Activated CD4-positive, alpha-beta T cell treated with anti-CD3 and anti-CD28 coated beads for 4 hours (primary cell): ENCODE measurements at regions not wholly inside any gene's neighbourhood (a gene's known extent, or its start where the extent isn't known, plus 50 kb on each side); places are given as distances from the start of the nearest gene placed in this dataset.
A peak's percentile ranks its signal among the peaks of the same experiment; 100 is the strongest.
"Not testable (repeated sequence)": the region's sequence is repeated elsewhere in the genome, so short reads cannot be mapped to it uniquely, and the experiment has no call there.

Source experiments
- DNase-seq, 2 donors: peaks; one replicate each; pipeline ENCODE4 v3.0.0-alpha.2; 2020

GRCh38 chr16:29094729-29095624, 110.1 kb downstream of the LAT start:
- DNase-seq = not testable (repeated sequence)

DNA sequence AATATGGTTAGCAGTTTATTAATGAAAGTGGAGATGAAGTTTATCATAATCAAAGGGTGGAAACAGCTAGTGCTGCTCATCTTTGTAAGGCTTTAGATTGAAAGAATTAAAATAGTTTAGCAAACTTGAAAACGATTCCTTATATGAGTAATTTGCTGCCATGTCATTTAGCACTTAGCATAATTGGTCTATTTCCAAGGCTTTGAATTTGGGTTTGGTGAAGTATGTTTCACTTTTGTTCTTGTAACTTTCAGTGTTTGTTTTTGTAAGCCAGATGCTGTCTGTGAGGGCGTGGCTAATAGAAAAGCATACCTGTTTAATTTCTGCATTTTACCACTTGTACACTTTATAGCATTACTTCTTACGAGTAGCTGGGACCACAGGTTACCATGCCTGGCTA, 109.5 kb downstream of the LAT start:
- DNase-seq = not testable (repeated sequence)

DNA sequence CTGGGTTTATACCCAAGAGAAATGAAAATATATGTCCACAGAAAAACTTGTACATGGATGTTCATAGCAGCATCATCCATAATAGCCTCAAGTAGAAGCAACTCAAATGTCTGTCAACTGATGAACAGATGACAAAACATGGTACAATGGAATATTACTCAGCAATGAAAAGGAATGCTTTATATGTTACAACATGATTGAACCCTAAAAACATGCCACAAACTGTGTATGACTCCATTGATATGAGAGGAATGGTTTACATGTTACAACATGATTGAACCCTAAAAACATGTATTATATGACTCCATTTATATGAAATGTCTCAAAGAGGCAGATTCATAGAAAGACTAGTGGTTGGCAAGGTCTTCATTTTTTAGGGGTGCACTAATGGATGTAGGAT, 104.8 kb downstream of the LAT start:
- DNase-seq = not testable (repeated sequence)

GRCh38 chr16:29087673-29088072, 102.8 kb downstream of the LAT start:
- DNase-seq = not testable (repeated sequence)

DNA sequence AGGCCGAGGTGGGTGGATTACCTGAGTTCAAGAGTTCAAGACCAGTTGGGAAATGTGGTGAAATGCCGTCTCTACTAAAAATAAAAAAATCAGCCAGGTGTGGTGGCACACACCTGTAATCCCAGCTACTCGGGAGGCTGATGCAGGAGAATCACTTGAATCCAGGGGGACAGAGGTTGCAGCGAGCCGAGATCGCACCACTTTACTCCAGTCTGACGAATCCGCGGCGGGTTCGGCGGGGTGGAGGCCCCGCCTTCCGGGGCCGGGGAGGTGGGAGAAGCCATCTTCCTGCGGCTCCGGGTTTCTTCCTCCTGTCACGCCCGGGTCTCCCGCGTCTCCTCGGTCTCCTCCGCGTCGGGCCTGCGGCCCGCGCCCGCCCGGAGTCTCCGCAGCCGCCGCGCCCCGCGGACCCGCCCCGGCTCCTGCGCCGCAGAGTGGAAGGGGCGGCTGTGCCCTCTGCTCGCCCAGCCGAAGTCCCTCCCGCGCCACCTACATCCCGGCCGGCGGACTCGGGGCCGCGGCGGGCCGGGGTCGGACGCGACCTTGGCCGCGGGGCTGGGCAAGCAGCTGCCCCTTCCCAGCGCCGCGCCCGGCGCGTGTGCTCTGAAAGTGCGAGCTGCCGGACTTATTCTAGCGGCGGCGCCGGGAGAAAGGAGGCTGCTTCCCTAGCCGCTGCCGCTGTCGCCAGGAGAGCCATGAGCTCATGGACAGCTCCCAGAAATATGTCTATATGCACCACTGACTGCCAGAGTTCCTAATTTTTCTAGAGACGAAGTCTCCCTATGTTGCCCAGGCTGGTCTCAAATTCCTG, 97.2 kb downstream of the LAT start:
- peak; percentile 18 to 35 for DNase-seq

- DNase-seq = peak; percentile 22 to 39
Measured at GRCh38 chr16:29074554-29075402, 89.9 kb downstream of the LAT start.

GRCh38 chr16:29062235-29062634, 77.4 kb downstream of the LAT start:
- not testable (repeated sequence) for DNase-seq

DNA sequence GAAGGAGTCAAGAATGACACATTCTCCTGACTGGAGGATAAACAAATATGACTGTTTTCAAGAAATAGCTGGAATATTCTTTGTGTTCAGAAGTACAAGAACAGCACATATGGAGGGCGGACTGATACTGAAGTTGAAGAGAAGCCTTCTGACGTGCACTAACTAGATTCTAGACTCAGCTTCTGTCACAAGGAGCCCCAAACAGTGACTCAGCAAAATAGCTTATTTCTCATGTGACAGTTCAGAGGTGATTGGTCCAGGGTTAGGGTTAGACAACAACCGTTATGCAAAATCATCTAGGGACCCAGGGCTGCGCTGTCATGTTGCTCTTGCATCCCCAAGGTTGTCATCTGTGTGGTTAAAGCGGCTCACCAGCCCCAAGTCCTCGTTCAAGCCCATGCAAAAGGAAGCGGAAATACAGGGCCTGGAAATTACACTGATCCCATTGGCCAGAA, 76.6 kb downstream of the LAT start:
- DNase-seq = not testable (repeated sequence)

GRCh38 chr16:29060022-29060810, 75.4 kb downstream of the LAT start:
- DNase-seq = not testable (repeated sequence)

GRCh38 chr16:29059575-29059974, 74.7 kb downstream of the LAT start:
- not testable (repeated sequence) for DNase-seq
